Kidney capillary endothelial cell (primary cell): ENCODE measurements at regions not wholly inside any gene's neighbourhood (a gene's known extent, or its start where the extent isn't known, plus 50 kb on each side); places are given as distances from the start of the nearest gene placed in this dataset.
"Not testable (repeated sequence)": the region's sequence is repeated elsewhere in the genome, so short reads cannot be mapped to it uniquely, and the experiment has no call there.

Experiments
- DNase-seq: peaks from one replicate; pipeline ENCODE4 v3.0.0-alpha.2; 2018; ENCODE audit warnings: low spot score

GRCh38 chr16:86885139-86885538 lies 306.8 kb downstream of the FOXL1 start:
- no peak for DNase-seq

GRCh38 chr16:86886651-86887050 lies 308.3 kb downstream of the FOXL1 start:
- no peak for DNase-seq

- DNase-seq: no peak
Observed at GRCh38 chr16:86887416-86887815, 309.1 kb downstream of the FOXL1 start.

GRCh38 chr16:86888231-86889053 lies 310.1 kb downstream of the FOXL1 start:
- no peak for DNase-seq

GRCh38 chr16:86889054-86889366 lies 310.7 kb downstream of the FOXL1 start:
- DNase-seq: not testable (repeated sequence)

- no peak for DNase-seq
Observed at GRCh38 chr16:86889974-86890373, 311.6 kb downstream of the FOXL1 start.

- DNase-seq: no peak
Observed at GRCh38 chr16:86891121-86891520, 312.8 kb downstream of the FOXL1 start.

- no peak for DNase-seq
Observed at GRCh38 chr16:86891631-86892030, 313.3 kb downstream of the FOXL1 start.

GRCh38 chr16:86892509-86892908 lies 314.2 kb downstream of the FOXL1 start:
- no peak for DNase-seq

GRCh38 chr16:86893506-86893905 lies 315.2 kb downstream of the FOXL1 start:
- DNase-seq: no peak

- no peak for DNase-seq
Observed at GRCh38 chr16:86894029-86894567, 315.7 kb downstream of the FOXL1 start.

- DNase-seq: no peak
Observed at GRCh38 chr16:86894925-86895324, 316.6 kb downstream of the FOXL1 start.

- DNase-seq: no peak
Observed at GRCh38 chr16:86895606-86896005, 317.3 kb downstream of the FOXL1 start.

- DNase-seq: no peak
Observed at GRCh38 chr16:86896976-86897375, 318.6 kb downstream of the FOXL1 start.

- no peak for DNase-seq
Observed at GRCh38 chr16:86897486-86897885, 319.1 kb downstream of the FOXL1 start.

- DNase-seq: no peak
Observed at GRCh38 chr16:86898386-86898785, 320.0 kb downstream of the FOXL1 start.

GRCh38 chr16:86899151-86899550 lies 320.8 kb downstream of the FOXL1 start:
- DNase-seq: no peak

- DNase-seq: no peak
Observed at GRCh38 chr16:86899757-86900156, 321.4 kb downstream of the FOXL1 start.

GRCh38 chr16:86901483-86901882 lies 323.1 kb downstream of the FOXL1 start:
- no peak for DNase-seq

- no peak for DNase-seq
Observed at GRCh38 chr16:86902656-86903001, 324.3 kb downstream of the FOXL1 start.

- DNase-seq: no peak
Observed at GRCh38 chr16:86903068-86903467, 324.7 kb downstream of the FOXL1 start.

GRCh38 chr16:86905302-86905701 lies 327.0 kb downstream of the FOXL1 start:
- no peak for DNase-seq

- no peak for DNase-seq
Observed at GRCh38 chr16:86906623-86907022, 328.3 kb downstream of the FOXL1 start.
